GM08714 (cell line): ENCODE measurements at regions not wholly inside any gene's neighbourhood (a gene's known extent, or its start where the extent isn't known, plus 50 kb on each side); places are given as distances from the start of the nearest gene placed in this dataset.
"Not testable (repeated sequence)": the region's sequence is repeated elsewhere in the genome, so short reads cannot be mapped to it uniquely, and the experiment has no call there.

Experiments used
- H3K4me3 ChIP-seq: fragments of 200-500 bp; sonication (Bioruptor generic); 2 replicates; pipeline ENCODE4 v1.5.1; 2014; ENCODE audit warnings: mild to moderate bottlenecking, low read length, inconsistent platforms
- ZNF274 ChIP-seq: IDR thresholded peaks from 2 replicates; pipeline ENCODE4 v1.6.1; 2012; ENCODE audit warnings: mild to moderate bottlenecking, low read depth, low read length

DNA sequence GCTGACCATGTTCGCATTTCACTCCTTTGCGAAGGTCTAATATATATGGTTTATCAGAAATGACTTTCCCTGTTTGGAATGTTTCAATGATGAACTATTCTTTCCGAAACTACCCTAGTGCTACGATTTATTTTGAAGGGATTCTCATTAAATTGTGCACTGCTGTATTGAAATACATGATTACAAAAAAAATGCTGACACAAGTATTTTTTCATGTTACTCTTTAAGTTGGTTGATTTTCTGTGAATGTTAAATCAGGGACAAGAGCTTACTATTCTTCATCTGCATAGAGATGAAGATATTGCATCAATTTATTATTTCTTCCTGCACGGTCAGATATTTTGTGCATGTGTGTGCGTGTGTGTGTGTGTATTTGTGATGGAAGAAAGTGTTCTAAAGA, 731.5 kb upstream of the AGA start:
- no peak overlapping the region for H3K4me3 ChIP-seq
- no peak for TF ChIP-seq ZNF274

DNA sequence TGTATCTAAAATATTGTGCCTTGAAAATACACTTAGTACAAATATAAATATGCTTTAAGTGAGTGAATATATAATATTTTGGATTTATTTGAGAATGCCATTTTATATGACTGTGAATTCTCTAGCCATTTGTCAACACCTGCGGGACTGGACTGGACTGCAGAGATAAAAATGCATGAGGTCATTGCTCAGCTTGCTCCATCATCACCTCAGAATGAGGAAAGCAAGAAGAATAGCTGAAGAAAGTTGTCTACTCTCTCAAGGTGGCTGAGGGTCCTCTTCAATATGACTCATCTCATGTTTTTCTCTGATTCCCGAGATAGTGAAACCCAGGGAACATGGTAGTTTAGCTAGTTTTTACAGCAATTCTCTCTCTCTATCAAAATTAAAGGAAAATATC, 732.5 kb upstream of the AGA start:
- TF ChIP-seq ZNF274, result no peak
- H3K4me3 ChIP-seq, result no peak overlapping the region

DNA sequence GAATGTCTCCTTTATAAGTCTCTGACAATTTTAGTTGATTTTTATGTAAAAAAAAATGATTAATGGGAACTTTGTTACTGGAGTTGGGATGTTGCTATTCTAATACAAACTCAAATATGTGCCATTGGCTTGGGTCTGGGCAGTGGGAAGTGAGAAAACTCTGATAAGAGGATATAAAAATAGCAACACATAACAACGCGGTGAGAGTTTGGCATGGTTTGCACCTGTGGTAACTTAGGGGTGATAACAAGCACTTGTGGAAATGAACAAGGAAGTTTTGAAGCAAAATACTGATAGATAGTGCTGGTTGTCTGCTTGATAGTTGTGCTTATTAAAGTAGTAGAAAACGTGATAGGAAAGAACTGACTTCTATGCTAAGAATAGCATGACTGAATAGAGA, 743.3 kb upstream of the AGA start:
- no peak for TF ChIP-seq ZNF274
- no peak overlapping the region for H3K4me3 ChIP-seq

DNA sequence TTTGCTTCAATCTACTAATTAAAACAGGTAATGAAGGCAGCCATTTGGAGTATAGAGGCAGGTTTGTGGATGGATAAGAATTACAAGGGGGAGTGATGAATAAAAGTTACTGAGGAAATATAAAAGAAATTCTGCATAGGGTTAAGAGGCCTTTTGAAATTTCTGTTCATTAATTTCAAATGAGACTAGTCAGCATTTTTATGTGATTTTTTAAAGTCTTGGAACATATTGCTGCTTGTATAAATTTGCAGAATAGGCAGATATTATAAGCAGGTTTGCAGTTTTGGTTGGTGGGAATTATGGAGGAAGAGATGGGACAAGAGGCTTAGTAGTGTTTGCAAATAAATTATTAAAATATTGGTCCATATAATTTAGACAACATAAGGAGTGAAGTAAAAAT, 750.4 kb upstream of the AGA start:
- no peak overlapping the region for H3K4me3 ChIP-seq
- TF ChIP-seq ZNF274, result no peak

DNA sequence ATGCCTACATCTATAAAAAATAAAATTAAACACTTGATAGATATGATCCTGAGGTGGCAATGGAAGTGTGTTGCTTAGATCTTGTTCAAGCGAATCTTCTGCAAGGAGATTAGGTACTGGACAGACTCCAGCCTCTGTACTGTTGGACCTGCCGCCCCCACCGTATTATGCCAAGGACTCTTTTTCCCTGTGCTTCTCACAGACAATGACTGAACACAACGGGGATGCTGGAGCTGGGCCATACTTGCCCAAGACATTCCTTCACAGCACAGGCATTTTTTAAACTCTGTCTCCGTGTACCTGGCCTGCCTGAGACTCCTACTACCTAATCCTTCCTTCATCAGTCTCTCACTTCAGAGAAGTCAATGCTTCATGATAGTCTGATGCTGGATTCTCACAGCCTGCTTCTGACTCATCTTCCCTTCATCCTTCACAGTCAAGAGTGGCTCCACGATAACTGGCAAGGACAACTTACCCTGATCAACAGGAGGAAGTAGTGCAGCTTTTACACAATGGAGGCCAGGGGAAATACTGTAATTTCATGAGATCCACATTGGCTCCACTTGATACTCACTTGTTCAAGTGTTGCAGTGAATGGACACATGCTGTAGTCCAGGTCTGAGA, 754.6 kb upstream of the AGA start:
- no peak for TF ChIP-seq ZNF274
- no peak overlapping the region for H3K4me3 ChIP-seq

DNA sequence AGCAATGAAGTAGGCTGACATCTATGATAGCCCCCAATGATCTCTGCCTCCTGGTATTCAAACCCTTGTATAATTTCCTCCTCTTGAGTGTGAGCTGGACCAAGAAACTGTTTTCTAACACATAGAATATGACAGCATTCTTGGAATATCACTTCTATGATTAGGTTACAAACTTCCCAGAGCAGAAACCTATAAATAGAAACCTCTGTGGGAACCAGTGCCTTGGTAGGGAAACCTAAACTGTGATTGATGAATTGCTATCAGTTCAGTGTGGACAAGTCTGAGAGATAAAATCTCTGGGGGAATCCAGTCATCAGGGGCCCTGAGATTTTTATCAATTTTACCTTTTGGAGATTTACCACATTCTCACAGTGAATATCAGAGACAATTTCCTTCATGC, 756.5 kb upstream of the AGA start:
- TF ChIP-seq ZNF274, result no peak

DNA sequence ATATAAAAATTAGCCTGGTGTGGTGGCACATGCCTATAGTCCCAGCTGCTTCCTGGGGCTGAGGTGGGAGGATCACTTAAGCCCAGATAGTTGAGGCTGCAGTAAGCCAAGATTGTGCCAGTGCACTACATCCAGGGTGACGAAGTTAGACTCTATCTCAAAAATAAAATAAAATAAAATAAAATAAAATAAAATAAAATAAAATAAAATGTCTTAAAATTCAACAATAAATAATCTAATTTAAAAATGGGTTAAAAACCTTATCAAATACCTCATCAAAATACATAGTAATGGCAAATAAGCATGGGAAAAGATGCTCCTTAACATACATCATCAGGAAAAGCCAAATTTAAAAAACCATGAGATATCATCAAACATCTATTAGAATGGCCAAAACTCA, 760.2 kb upstream of the AGA start:
- no peak for TF ChIP-seq ZNF274
- H3K4me3 ChIP-seq, result no peak overlapping the region

More for the DNA sequence above, 756.5 kb upstream of the AGA start:
- no peak overlapping the region for H3K4me3 ChIP-seq

DNA sequence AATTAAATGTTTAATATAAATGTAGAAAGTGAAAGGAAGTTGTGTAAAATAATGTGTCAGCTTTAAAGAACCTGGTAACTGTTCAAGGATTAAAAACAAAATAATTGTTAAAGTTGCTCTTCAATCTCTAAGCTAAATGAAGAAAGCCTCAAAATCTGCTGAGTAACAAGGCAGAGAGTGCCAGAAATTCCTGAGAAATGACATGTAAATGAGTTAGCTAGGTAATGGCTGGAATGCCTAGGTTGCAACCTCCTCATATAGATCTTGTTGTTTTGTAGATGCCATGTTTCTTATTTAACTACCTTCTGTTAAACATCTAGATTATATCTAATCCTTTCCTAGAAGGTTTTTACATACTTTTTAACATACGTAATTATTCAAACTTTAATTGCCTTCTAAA, 763.6 kb upstream of the AGA start:
- no peak for TF ChIP-seq ZNF274
- no peak overlapping the region for H3K4me3 ChIP-seq

DNA sequence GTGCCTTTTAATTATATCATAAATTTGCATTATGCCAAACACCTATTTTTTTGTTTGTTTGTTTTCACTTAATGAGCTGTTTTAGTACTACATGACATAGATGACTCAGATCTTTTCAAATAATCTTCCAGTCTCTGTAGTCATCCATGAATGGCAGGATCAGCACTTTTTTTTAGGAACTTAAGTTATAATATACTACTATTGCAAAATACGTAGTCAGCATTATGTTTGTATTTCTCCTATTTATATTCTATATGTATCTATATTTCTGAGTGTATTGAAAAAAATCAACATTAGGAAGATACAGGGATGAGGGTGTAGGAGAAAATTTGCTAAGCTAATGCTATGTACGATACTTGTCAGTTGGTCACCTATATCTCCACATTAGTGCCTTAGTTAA, 773.1 kb upstream of the AGA start:
- no peak for TF ChIP-seq ZNF274
- no peak overlapping the region for H3K4me3 ChIP-seq

DNA sequence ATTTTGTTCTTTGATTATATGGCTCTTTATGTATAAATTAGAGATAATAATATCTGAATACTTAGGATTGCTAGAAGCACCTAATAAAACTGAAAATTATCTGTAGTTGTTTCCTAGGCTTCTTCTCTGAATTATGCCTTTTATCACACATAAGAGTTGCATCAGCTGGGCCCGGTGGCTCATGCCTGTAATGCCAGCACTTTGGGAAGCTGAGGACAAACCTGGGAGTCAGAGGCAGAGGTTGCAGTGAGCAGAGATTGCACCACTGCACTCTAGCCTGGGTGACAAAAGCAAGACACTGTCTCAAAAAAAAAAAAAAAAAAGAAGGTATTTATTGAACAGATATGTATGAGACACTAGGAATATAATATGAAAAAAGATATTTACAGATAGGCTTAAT, 773.5 kb upstream of the AGA start:
- no peak for TF ChIP-seq ZNF274

DNA sequence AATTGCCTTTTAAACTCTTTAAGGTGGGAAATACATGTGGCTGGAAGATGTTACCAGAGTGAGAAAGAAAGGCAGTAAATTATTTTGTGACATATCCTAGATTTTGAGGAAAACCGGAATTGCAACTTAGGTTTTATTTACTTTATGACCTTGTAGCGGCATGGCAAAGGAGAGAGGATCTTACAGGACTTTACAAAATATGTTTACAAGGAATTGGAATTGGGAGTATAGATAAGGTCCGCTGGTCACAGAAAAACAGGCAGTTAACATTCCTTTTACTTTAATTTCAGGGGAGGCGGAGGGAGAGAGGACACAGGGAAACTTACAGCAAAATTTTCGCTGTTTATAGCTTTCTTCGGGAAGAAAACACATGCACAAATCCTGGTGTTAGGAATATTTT, 784.2 kb upstream of the AGA start:
- not testable (repeated sequence) for H3K4me3 ChIP-seq

More for the DNA sequence above, 773.5 kb upstream of the AGA start:
- no peak overlapping the region for H3K4me3 ChIP-seq

DNA sequence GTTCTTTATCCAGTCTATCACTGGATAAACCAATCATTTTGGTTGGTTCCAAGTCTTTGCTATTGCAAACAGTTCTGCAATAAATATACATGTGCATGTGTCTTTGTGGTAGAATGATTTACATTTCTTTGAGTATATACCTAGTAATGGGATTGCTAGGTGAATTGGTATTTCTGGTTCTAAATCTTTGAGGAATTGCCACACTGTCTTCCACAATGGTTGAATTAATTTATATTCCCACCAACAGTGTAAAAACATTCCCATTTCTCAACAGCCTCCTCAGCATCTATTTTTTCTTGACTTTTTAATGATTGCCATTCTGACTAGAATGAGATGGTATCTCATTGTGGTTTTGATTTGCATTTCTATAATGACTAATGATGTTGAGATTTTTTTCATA, 791.7 kb upstream of the AGA start:
- TF ChIP-seq ZNF274, result no peak
- no peak overlapping the region for H3K4me3 ChIP-seq

DNA sequence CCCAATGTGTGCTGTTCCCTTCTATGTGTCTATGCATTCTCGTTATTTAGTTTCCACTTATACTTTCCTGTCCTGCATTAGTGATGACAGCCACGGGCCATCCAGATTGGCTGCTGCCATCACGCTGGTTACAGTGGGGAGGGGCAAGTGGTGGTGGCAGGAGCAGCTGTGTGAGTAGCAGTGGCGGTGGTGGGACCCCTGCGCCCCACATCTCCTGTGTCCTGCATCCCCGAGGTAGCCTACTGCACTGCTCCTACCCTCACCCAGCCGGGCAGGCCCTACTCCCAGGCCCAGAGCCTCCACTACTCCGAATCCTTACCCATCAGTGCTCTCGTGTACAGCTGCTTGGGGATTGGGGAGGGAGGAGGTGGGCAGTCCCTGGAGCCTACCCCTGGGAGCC, 798.7 kb upstream of the AGA start:
- no peak for TF ChIP-seq ZNF274
- H3K4me3 ChIP-seq, result no peak overlapping the region

DNA sequence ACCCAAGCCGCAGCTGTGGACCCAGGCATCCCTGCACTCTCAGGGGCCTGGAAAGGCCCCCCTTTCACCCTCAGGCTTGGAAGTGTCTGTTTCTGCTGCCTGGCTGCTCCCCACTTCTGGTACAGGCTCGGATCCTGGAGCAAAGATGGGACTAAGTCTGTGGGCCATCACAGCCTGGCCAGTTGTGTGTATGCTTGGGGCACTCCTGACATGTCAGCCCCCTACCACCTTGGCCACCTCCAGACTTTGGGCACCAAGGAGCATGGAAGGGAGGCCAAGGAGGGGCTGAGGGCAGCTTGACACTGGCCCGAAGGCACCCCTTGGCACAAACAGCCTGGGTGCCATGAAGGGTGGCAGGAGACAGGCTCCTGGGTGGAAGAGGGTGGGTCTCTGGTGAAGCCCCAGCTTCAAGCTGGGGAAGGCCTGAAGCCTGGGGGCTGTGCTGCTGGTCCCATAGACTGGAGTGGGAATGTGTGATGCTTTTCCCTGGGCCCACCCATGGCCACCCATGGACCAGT, 799.4 kb upstream of the AGA start:
- no peak for TF ChIP-seq ZNF274
- H3K4me3 ChIP-seq, result no peak overlapping the region

DNA sequence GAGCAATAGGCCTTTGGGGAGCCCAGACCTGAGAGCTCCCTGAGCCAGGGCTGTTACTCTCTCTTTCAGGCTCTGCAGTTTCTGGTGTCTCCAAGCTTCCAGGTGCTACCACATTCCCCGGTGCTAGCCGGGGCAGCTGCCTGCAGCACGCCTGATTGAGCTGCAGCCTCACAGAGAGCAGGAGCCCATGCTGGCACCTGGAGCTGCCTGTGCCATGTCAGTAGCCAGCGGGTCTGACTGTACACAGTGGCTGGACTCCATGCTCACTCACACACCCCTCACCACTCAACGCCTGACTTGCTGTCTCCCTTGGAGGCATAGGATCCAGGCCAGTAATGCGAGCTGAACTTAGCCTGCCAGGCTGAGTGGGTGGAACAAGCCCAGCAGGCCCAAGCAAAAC, 800.4 kb upstream of the AGA start:
- no peak overlapping the region for H3K4me3 ChIP-seq
- no peak for TF ChIP-seq ZNF274

DNA sequence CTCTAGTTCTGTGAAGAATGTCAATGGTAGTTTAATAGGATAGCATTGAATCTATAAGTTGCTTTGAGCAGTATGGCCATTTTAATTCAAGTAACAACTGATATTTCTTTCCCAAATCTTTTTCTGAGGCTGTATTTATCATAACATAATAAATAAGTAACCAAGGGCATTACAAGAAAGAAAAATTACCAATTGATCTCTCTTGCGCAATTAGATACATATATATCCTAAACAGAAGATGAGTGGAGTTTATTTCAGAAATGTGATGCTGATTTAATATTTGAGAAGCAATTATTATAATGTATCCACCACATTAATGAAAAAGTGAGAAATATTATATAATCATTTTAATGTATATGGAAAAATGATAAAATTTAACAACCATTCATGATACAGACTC, 802.5 kb upstream of the AGA start:
- TF ChIP-seq ZNF274, result no peak
- no peak overlapping the region for H3K4me3 ChIP-seq
